LNCaP clone FGC (cell line): ENCODE measurements at regions not wholly inside any gene's neighbourhood (a gene's known extent, or its start where the extent isn't known, plus 50 kb on each side); places are given as distances from the start of the nearest gene placed in this dataset.

Experiments
- DNase-seq: peaks from one replicate; pipeline ENCODE4 v3.0.0-alpha.2; 2011; ENCODE audit warnings: low read depth
- H3K4me3 ChIP-seq: 2 replicates; pipeline ENCODE4 v1.5.1; 2011; ENCODE audit warnings: mild to moderate bottlenecking, low read depth, low read length, control low read depth
- CTCF ChIP-seq: IDR thresholded peaks from 2 replicates; pipeline ENCODE4 v1.5.1; 2012; ENCODE audit warnings: mild to moderate bottlenecking; ENCODE audit not compliant: control insufficient read depth, insufficient read depth; ENCODE audit errors: extremely low read depth

- TF ChIP-seq CTCF, result no peak
These were observed 247.9 kb upstream of the MEF2C start for GRCh38 chr5:89130851-89131250.

GRCh38 chr5:89129941-89130340, 247.0 kb upstream of the MEF2C start:
- no peak for DNase-seq
- H3K4me3 ChIP-seq, result no peak overlapping the region
- TF ChIP-seq CTCF, result no peak

More at GRCh38 chr5:89130851-89131250, 247.9 kb upstream of the MEF2C start:
- DNase-seq, result no peak
- no peak overlapping the region for H3K4me3 ChIP-seq

GRCh38 chr5:89128906-89129625, 246.1 kb upstream of the MEF2C start:
- H3K4me3 ChIP-seq, result no peak overlapping the region
- TF ChIP-seq CTCF, result no peak
- DNase-seq, result no peak

GRCh38 chr5:89128092-89128491, 245.1 kb upstream of the MEF2C start:
- no peak for TF ChIP-seq CTCF
- no peak overlapping the region for H3K4me3 ChIP-seq
- DNase-seq, result no peak

GRCh38 chr5:89127191-89127590, 244.2 kb upstream of the MEF2C start:
- H3K4me3 ChIP-seq, result no peak overlapping the region
- no peak for TF ChIP-seq CTCF
- DNase-seq, result no peak

- H3K4me3 ChIP-seq, result no peak overlapping the region
- no peak for TF ChIP-seq CTCF
- no peak for DNase-seq
These were observed 242.4 kb upstream of the MEF2C start for GRCh38 chr5:89125372-89125771.

- TF ChIP-seq CTCF, result no peak
- no peak overlapping the region for H3K4me3 ChIP-seq
- no peak for DNase-seq
These were observed 240.6 kb upstream of the MEF2C start for GRCh38 chr5:89123581-89123980.
